ENCODE measurements at regions not wholly inside any gene's neighbourhood (a gene's known extent, or its start where the extent isn't known, plus 50 kb on each side); places are given as distances from the start of the nearest gene placed in this dataset.
A peak's percentile ranks its signal among the peaks of the same experiment; 100 is the strongest.

DNA sequence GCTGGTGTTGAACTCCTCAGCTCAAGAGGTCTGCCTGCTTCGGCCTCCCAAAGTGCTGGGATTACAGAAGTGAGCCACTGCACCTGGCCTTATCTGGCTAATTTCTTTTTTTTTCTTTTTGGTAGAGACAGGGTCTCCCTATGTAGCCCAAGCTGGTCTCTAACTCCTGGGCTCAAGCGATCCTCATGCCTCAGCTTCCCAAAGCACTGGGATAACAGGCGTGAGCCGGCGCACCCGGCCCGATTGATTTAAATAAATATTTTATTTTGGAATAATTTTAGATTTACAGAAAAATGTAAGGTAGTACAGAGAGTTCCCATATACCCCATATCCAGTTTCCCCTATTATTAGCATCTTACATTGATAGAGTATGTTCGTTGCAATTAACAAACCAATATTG, 155.0 kb upstream of the MVB12B start (continued):
- TF ChIP-seq GABPA (IDR thresholded peaks at IDR 0.05 in 1 of 2, conservative IDR thresholded peaks at IDR 0.05 in 1 of 2) (no peak), YY1 (IDR thresholded peaks at IDR 0.05) (no peak), HNF4A (conservative IDR thresholded peaks at IDR 0.05) (no peak), FOXA1 (IDR thresholded peaks at IDR 0.05) (no peak)
- TF ChIP-seq, protein P1, sequence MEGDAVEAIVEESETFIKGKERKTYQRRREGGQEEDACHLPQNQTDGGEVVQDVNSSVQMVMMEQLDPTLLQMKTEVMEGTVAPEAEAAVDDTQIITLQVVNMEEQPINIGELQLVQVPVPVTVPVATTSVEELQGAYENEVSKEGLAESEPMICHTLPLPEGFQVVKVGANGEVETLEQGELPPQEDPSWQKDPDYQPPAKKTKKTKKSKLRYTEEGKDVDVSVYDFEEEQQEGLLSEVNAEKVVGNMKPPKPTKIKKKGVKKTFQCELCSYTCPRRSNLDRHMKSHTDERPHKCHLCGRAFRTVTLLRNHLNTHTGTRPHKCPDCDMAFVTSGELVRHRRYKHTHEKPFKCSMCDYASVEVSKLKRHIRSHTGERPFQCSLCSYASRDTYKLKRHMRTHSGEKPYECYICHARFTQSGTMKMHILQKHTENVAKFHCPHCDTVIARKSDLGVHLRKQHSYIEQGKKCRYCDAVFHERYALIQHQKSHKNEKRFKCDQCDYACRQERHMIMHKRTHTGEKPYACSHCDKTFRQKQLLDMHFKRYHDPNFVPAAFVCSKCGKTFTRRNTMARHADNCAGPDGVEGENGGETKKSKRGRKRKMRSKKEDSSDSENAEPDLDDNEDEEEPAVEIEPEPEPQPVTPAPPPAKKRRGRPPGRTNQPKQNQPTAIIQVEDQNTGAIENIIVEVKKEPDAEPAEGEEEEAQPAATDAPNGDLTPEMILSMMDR (IDR thresholded peaks at IDR 0.05; ENCODE audit: low read depth, low read length, missing input control), result no peak

DNA sequence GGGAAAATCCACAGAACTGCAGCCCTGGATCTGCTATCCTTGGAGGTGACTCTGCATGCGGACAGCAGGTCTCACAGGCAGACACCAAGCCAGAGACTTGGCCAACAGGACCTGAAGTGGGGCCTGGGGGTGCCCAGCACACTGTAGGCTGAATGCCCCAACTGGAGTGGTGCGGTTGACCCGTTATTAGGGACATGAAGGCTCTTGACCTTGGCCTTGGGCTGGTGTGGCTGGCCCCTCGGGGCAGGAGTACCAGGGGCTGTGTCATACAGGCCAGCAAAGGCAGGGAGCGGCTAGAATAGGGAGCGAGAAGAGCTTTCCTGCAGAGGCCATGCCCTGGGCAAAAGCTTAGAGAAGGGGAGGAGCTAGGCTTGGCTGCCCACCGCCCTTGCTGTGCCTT, 153.2 kb upstream of the MVB12B start:
- TF ChIP-seq, protein P2, sequence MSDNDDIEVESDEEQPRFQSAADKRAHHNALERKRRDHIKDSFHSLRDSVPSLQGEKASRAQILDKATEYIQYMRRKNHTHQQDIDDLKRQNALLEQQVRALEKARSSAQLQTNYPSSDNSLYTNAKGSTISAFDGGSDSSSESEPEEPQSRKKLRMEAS (IDR thresholded peaks at IDR 0.05), result no peak
- TF ChIP-seq YY1 (IDR thresholded peaks at IDR 0.05), result no peak
- TF ChIP-seq RAD21 (IDR thresholded peaks at IDR 0.05), result no peak
- TF ChIP-seq NR2F2 (IDR thresholded peaks at IDR 0.05), result no peak
- no peak for TF ChIP-seq HNF4A (conservative IDR thresholded peaks at IDR 0.05)
- no peak for TF ChIP-seq HNF4G (IDR thresholded peaks at IDR 0.05)
- no peak for TF ChIP-seq TAF1 (conservative IDR thresholded peaks at IDR 0.05)
- TF ChIP-seq, protein P3, sequence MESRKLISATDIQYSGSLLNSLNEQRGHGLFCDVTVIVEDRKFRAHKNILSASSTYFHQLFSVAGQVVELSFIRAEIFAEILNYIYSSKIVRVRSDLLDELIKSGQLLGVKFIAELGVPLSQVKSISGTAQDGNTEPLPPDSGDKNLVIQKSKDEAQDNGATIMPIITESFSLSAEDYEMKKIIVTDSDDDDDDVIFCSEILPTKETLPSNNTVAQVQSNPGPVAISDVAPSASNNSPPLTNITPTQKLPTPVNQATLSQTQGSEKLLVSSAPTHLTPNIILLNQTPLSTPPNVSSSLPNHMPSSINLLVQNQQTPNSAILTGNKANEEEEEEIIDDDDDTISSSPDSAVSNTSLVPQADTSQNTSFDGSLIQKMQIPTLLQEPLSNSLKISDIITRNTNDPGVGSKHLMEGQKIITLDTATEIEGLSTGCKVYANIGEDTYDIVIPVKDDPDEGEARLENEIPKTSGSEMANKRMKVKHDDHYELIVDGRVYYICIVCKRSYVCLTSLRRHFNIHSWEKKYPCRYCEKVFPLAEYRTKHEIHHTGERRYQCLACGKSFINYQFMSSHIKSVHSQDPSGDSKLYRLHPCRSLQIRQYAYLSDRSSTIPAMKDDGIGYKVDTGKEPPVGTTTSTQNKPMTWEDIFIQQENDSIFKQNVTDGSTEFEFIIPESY (IDR thresholded peaks at IDR 0.05), result no peak
- no peak for TF ChIP-seq RXRA (IDR thresholded peaks at IDR 0.05)
- TF ChIP-seq FOXA1 (IDR thresholded peaks at IDR 0.05), result no peak
- no peak for TF ChIP-seq FOXA2 (IDR thresholded peaks at IDR 0.05)
- TF ChIP-seq, protein P4, sequence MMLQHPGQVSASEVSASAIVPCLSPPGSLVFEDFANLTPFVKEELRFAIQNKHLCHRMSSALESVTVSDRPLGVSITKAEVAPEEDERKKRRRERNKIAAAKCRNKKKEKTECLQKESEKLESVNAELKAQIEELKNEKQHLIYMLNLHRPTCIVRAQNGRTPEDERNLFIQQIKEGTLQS (IDR thresholded peaks at IDR 0.05), result no peak
- TF ChIP-seq, protein P1 (IDR thresholded peaks at IDR 0.05; ENCODE audit: low read depth, low read length, missing input control), result no peak
- TF ChIP-seq GABPA (IDR thresholded peaks at IDR 0.05 in 1 of 2, conservative IDR thresholded peaks at IDR 0.05 in 1 of 2), result no peak
- TF ChIP-seq SP1 (IDR thresholded peaks at IDR 0.05), result no peak
- TF ChIP-seq JUND (IDR thresholded peaks at IDR 0.05), result no peak
- no peaks in the 10 kb centered on the region for H3K4me1 ChIP-seq (ENCODE audit: control insufficient read depth in 4 of 4, insufficient read depth in 4 of 4, low read length in 3 of 4)
- H3K36me3 ChIP-seq (ENCODE audit: control insufficient read depth in 4 of 4, insufficient read depth in 3 of 4, low read depth in 1 of 4, low read length in 3 of 4), result no peaks in the 10 kb centered on the region
- no peak overlapping the region for H3K9ac ChIP-seq (ENCODE audit: low read depth in 1 of 2, low read length in 2 of 2)
- peaks cover 0 to 2% (median 0%) of the 10 kb centered on the region in 4 donors for H3K9me3 ChIP-seq (ENCODE audit: control insufficient read depth in 4 of 4, low read length in 3 of 4)
- no peak overlapping the region for H3K27ac ChIP-seq (ENCODE audit: low read depth in 1 of 2, low read length in 2 of 2)
- DNase-seq (ENCODE audit: low spot score), result peak; percentile 23
- no peak overlapping the region for H3K4me3 ChIP-seq (ENCODE audit: low read depth in 1 of 3, low read length in 3 of 3)
- WGBS, result 93% methylated on average over 7 of the region's 7 CpGs
- H3K27me3 ChIP-seq (ENCODE audit: control insufficient read depth in 4 of 4, insufficient read depth in 4 of 4, low read length in 3 of 4), result no peaks in the 10 kb centered on the region
